ENCODE measurements at regions not wholly inside any gene's neighbourhood (a gene's known extent, or its start where the extent isn't known, plus 50 kb on each side); places are given as distances from the start of the nearest gene placed in this dataset.
"Not testable (repeated sequence)": the region's sequence is repeated elsewhere in the genome, so short reads cannot be mapped to it uniquely, and the experiment has no call there.

GRCh38 chr22:25281675-25282345 lies 62.4 kb downstream of the CRYBB2 start:
- no peak for DNase-seq (ENCODE audit: low read depth in 2 of 2)

DNA sequence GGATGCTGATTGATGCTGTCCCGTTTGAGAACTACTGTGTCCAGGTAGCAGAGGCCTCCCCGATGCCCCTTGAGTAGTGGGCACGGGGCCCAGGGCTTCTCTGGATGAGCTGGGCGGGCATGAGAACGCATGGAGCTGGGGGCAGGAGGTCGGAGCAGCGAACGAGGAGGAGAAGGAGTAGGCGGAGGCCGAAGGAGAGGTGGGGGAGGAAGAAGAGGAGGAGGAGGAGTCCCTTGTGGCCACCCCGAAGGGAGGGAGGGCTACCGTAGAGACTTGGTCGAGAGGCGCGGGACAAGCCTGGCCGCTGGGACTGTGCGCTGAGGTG lies 62.9 kb downstream of the CRYBB2 start:
- no peak for DNase-seq (ENCODE audit: low read depth in 2 of 2)

- no peak for DNase-seq (ENCODE audit: low read depth in 2 of 2)
These were observed 63.5 kb downstream of the CRYBB2 start for GRCh38 chr22:25282671-25283561.

DNA sequence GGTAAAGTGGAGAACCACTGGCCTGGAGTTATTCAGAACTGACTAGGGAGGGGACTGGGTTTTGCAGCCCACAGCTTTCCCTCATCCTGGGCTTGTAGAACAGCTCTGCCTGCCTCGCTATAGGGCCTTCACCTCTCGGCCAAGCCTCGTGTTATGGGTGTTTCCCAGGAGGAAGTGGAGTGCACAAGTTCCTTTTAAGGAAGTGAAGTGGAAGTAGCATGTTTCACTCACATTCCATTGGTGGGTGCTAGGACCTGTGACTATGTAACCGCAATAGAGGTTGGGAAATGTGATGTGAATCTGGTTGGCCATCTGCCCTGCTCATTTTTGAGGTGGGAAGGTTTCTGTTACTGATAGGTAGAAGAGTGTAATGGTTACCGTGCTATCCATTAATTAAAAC lies 69.0 kb downstream of the CRYBB2 start:
- DNase-seq (ENCODE audit: low read depth in 2 of 2), result not testable (repeated sequence)

GRCh38 chr22:25301912-25302311 lies 82.5 kb downstream of the CRYBB2 start:
- DNase-seq (ENCODE audit: low read depth in 2 of 2), result not testable (repeated sequence)

GRCh38 chr22:25309586-25309985 lies 90.1 kb downstream of the CRYBB2 start:
- not testable (repeated sequence) for DNase-seq (ENCODE audit: low read depth in 2 of 2)

DNA sequence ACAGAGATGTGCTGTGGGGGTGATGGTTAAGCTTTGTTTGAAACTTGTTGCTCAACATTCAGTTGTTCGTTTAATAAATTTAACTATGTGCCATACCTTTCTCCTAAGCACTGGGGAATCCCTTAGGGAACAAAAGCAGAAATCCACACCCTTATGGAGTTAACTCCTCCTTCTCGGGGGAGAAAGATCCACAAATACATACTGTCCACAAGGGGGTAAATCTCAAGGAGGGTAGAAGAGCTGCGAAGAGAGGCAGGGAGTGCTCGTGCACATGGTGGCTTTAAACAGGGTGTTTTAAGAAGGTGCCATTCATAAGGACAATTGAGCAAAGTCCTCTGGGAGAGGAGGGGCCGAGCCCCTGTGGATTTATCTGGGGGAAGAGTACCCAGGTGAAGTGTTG lies 92.5 kb downstream of the CRYBB2 start:
- not testable (repeated sequence) for DNase-seq (ENCODE audit: low read depth in 2 of 2)

DNA sequence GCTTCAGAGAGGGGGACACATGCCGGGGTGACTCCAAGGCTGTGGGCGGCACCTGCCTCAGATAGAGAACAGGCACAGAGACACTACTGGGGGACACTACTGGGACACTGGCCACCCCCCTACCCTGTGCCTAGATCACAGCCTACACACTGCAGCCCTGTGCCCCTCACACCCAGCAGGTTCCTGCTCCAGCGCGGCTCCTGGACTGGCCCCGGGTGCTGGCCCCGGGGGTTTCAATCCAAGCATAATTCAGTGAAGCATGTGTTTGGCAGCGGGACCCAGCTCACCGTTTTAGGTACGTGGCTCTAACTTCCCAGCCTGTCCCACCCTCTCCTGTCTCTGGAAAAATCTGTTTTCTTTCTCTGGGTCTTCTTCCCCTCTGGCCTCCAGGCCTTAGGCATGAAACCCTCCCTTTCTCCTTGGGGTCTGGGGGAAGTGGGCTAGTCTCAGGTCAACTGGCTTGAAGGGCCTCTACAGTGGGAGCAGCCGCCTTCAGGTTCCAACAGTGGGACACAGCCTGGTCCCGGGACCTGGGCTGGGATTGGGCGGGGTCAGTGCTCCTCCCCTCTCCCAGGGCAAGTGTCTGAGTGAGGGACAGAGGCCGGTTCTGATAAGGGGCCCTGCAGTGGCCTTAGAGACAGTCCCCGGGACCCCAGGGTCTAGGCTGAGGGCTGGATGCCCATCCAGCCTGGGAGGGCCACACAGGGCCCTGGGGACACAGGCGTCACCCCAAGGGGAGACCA lies 98.8 kb downstream of the CRYBB2 start:
- no peak for DNase-seq (ENCODE audit: low read depth in 2 of 2)

DNA sequence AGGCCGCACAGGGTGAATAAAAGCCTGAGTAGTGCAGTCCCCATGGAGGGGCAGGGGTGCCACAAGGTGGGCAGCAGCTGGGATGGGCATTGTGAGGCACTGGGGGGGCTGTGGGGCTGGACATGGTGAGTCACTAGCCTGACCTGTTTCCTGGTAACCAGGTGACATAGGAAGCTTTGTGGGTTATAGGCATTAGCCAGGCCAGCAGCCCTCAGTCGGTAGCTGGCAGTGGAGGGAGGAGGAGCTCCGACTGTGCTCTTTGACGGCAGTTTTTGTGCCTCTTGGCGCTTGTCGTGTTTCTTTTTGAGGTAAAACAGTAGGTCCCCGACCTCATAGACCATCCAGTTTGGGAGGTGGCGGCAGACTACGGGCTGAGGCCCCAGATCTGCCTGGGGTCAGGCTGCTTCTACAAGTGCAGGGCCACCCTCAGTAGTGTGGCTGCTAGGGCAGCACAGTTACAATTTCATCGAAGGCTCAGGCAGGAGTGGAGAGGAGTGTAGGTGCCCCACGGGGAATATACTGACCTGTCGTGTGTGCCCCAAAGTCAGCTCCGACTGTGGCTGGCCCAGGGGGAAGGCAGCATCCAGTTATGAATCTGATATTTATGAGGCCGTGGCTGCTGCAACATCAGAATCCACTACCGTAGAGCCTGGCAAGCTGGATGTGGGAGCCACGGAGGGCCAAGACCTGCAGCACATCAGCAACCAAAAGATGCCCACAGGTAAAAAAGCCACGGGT lies 107.7 kb downstream of the CRYBB2 start:
- no peak for DNase-seq (ENCODE audit: low read depth in 2 of 2)

GRCh38 chr22:25331050-25331449 lies 111.6 kb downstream of the CRYBB2 start:
- no peak for DNase-seq (ENCODE audit: low read depth in 2 of 2)

- DNase-seq (ENCODE audit: low read depth in 2 of 2), result not testable (repeated sequence)
These were observed 112.5 kb downstream of the CRYBB2 start for GRCh38 chr22:25331911-25332310.

- DNase-seq (ENCODE audit: low read depth in 2 of 2), result no peak
These were observed 112.9 kb downstream of the CRYBB2 start for GRCh38 chr22:25332386-25332785.

DNA sequence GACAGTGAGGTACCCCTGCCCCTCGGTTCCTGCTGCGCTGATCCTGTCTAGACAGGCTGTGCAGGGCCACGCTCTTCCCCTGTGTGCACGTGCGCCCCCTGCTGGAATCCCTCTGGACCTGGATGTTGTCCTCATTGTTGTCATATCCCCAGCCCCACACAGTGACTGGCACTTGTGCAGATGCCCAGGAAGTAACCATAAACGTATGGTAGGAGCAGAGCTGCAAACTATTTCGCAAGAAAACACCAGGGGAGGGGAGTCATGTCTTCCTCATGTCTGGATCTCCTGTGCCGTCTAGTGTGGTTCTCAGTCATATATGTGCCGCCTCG lies 114.7 kb downstream of the CRYBB2 start:
- no peak for DNase-seq (ENCODE audit: low read depth in 2 of 2)

DNA sequence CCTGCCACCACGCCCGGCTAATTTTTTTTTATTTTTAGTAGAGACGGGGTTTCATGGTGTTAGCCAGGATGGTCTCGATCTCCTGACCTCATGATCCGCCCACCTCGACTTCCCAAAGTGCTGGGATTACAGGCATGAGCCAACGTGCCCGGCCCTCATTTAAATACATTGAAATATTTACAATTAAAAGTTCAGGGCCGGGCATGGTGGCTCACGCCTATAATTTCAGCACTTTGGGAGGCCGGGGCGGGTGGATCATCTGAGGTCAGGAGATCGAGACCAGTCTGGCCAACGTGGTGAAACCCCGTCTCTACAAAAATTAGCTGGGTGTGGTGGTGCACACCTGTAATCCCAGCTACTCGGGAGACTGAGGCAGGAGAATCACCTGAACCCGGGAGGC lies 115.2 kb downstream of the CRYBB2 start:
- not testable (repeated sequence) for DNase-seq (ENCODE audit: low read depth in 2 of 2)

GRCh38 chr22:25335276-25335675 lies 115.8 kb downstream of the CRYBB2 start:
- DNase-seq (ENCODE audit: low read depth in 2 of 2), result not testable (repeated sequence)

DNA sequence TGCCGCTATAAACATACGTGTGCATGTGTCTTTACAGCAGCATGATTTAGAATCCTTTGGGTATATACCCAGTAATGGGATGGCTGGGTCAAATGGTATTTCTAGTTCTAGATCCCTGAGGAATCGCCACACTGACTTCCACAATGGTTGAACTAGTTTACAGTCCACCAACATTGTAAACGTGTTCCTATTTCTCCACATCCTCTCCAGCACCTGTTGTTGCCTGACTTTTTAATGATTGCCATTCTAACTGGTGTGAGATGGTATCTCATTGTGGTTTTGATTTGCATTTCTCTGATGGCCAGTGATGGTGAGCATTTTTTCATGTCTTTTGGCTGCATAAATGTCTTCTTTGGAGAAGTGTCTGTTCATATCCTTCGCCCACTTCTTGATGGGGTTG lies 121.1 kb downstream of the CRYBB2 start:
- DNase-seq (ENCODE audit: low read depth in 2 of 2), result not testable (repeated sequence)

DNA sequence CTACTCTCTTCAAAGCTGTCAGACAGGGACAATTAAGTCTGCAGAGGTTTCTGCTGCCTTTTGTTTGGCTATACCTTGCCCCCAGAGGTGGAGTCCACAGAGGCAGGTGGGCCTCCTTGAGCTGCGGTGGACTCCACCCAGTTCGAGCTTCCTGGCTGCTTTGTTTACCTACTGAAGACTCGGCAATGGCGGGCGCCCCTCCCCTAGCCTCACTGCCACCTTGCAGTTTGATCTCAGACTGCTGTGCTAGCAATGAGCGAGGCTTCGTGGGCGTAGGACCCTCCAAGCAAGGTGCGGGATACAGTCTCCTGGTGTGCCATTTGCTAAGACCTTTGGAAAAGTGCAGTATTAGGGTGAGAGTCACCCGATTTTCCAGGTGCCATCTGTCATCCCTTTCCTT lies 124.9 kb downstream of the CRYBB2 start:
- DNase-seq (ENCODE audit: low read depth in 2 of 2), result not testable (repeated sequence)

- no peak for DNase-seq (ENCODE audit: low read depth in 2 of 2)
These were observed 127.7 kb downstream of the CRYBB2 start for GRCh38 chr22:25346859-25347751.

GRCh38 chr22:25347752-25348102 lies 128.3 kb downstream of the CRYBB2 start:
- DNase-seq (ENCODE audit: low read depth in 2 of 2), result no peak

- no peak for DNase-seq (ENCODE audit: low read depth in 2 of 2)
These were observed 129.0 kb downstream of the CRYBB2 start for GRCh38 chr22:25348391-25348790.

- DNase-seq (ENCODE audit: low read depth in 2 of 2), result not testable (repeated sequence)
These were observed 129.6 kb downstream of the CRYBB2 start for GRCh38 chr22:25348996-25349395.

Data from activated CD8-positive, alpha-beta memory T cell treated with anti-CD3 and anti-CD28 coated beads for 4 hours (primary cell).